HG03457 (cell line): ENCODE measurements at regions not wholly inside any gene's neighbourhood (a gene's known extent, or its start where the extent isn't known, plus 50 kb on each side); places are given as distances from the start of the nearest gene placed in this dataset.

Experiments
- ATAC-seq: cut with Tn5 transposase; IDR thresholded peaks from one replicate; pipeline ENCODE4 v1.9.1; 2021; ENCODE audit warnings: moderate number of reproducible peaks; ENCODE audit not compliant: unreplicated experiment

DNA sequence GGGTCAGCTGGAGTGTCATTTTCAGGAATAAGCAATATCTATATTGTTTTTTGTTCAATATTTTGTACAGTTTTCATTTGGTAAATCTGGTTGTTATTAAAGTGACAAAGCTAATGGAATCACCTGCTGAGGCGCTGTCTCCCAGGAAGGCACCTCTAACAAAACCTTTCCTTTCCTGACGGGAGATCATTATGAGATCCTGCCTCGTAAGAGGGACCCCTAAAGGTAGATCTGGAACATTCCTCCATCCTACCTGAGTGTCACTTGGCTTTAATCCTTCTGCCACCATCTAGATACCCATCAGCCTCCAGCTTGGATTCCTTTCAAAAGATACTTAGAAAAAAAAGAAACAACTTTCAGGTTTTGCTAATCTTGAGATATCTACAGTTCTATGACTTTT, 157.7 kb downstream of the FAT3 start:
- no peak for ATAC-seq

DNA sequence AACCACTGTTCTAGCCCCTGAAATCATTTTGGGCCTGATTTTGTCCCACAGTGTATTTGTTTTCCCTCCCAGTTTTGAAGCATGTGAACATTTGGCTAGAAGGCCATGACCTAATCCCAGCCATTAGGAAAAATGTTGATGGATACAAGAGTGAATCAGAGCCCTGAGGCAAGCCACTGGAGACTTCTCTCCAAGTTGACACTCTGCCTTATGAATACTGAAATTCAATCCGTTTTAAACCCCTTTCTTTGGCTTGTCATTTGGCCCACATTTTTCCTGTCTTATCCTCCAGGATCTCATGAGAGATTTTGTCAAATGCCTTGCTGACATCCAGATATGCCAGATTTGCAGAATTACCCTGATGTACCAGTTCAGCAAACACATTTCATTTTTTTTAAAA, 158.8 kb downstream of the FAT3 start:
- ATAC-seq, result no peak

GRCh38 chr11:92384358-92384757, 159.7 kb downstream of the FAT3 start:
- no peak for ATAC-seq

DNA sequence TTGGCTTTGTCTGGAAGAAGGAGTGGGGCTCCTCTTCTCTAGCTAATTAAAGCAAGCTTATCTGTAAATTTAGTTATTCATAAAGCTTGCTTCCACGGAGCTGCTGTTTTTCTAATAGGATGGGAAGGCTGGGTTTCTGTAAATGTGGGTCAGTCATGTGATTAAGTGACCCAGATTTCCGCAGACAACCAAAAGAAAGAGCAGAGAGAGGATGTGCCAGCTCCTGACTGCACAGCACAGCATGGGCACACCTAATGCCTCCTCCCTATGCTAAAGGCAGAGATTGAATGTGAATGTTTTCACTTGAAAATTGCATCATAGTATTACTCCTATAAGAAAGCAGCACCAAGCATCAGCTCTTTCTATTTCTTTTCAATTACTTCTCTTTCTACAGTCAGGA, 160.2 kb downstream of the FAT3 start:
- ATAC-seq, result no peak

DNA sequence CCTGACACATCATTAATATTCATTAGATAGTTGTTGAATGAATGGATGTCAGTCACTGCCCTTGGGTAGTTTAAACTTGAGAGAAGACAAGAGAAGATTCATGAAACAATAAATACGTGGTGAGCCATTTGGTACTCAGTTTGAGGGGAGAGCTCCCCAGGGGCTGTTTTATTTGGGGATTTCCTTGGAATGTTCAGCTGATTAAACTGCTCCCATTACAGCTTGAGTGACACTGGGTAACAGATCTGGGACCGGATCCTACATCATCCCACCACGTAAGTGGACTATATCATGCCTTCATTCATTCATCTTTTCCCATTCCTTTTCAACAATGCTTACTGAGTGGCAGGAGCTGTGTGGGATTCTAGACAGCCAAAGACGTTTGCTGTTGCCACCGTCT, 162.0 kb downstream of the FAT3 start:
- no peak for ATAC-seq

DNA sequence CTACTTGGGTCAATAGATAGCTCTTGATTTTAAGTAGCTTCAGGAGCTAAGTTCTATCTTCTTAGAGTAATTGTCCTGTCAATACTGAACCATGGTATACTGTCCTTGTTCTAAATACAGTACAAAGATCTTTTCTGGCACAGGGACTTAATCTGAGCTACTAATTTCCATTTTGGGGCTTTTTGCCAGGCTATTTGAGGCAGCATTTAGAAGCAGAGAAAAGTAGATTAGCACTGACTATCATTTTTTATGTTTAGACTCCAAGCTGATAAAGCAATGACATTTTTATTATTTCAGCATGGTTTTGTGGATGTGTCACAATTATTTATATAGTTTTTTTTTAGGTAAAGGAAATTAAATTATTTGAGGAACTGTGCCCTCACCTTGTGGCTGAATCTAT, 163.2 kb downstream of the FAT3 start:
- ATAC-seq, result no peak

DNA sequence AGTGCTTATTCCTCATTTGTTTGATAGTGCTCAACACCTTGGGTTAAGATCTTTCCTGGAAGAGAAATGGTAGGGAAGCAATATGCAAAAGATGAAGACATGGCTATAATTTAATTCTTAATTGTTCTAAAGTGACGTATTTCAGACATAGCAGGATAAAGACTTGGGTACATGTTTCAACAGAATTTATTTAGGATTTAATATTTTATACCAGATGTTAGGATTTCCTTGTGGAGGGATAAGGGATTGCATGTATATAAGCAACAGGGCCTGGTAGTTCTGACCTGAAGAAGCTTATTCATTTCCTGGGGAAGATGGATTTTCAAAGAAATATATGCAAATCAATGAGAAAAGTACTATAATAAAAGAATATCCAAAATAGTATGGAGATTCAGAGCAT, 163.8 kb downstream of the FAT3 start:
- ATAC-seq, result no peak

DNA sequence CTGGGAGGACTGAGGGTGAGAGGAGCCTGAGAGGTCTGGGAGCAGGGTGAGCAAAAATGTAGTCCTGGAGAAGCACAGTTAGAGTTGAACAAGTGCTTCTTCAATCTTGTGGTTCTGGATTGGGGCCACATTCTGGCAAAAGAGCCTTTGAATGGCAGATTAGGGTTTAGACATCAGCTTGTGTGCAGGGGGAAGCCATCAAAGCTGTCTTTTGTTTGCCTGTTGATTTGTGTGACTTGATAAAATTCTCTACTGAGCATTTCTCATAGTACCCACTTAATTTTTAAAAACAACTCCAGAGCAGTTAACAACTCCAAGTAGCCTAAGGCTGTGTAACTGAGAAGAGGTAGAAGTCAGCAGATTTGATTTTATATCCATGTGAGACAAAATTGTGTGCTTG, 166.2 kb downstream of the FAT3 start:
- ATAC-seq, result no peak

- no peak for ATAC-seq
Observed at GRCh38 chr11:92391364-92391763, 166.7 kb downstream of the FAT3 start.

DNA sequence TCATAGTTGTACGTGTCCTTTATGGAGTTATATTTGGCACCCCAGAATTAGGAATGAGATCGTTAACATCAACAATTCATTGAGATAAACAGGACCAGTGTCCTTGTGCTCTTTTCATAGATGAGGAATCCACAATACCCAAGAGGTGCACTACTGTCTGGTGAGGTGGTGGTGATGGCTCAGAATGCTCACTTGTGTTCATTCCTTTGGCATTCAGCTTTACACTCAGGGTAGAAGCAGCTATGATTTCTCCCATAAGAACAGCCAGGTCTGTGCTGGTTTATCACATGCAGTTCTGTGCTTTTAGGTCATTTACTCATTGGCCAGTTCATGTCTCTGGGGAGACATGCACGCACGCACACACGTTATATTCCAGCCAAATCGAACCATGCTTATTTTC, 167.2 kb downstream of the FAT3 start:
- ATAC-seq, result no peak

GRCh38 chr11:92393218-92393617, 168.6 kb downstream of the FAT3 start:
- ATAC-seq, result no peak

DNA sequence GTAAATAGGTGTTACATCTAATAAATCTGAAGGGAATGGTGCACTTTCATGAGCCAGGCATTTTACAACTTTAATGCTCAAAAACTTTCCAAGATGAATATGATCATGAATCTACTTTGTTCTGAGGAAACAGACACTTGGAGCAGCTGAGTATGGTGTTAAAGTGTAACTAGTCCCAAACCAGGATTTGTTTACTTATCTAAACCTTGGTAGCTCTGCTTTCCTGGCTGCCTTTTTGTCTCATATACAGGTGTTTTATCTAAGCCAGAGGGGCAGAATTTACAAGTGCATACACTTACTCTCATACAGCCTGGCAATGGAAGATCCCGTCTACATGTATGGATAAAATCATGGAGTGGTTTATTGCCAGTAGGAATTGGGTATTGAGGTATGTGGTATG, 171.5 kb downstream of the FAT3 start:
- no peak for ATAC-seq

DNA sequence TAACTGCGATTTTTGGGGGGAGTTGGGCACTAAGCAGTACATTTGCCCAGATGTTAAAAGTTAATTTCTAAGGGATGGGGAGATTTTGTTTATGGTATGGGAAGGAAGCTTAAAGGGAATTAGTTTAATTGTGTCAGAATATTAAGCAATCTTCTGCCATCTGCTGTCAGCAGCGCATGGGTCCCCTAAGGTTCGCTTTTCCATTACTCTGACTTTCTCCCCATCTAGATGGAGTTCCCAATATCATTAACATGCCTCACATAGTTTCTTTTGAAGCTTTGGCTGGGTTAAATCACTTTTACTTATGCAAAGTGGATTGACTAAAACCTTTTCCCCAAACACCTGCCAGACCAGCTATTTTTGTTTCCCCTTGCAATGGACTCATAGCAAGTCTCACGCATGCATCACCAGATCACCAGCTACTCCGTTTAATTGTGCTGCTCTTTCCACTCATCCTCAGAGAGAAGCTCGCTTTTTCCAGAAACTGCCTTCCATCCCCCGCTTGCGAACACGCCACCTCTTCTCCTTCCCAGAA, 172.7 kb downstream of the FAT3 start:
- ATAC-seq, result no peak

DNA sequence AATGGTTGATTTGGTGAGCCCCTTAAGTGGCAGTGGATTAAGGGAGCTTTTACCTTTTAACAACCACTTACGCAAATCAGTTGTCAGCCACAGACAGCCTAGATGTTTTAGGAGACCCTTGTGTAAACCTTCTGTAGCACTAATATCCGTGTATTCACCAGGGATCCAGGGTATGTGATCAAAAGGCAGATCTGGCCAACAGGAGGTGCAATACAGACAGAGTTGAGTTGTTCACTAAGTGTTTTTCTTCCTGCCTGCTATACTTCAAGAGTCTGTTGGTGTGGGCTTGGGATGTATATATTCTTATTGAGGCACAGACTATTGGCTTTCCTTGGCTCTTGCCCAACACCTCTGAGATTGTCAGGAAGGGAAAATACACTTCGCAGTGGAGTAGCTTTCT, 175.1 kb downstream of the FAT3 start:
- ATAC-seq, result no peak

- ATAC-seq, result no peak
Observed at GRCh38 chr11:92401520-92401919, 176.9 kb downstream of the FAT3 start.

GRCh38 chr11:92406472-92406871, 181.9 kb downstream of the FAT3 start:
- ATAC-seq, result no peak

DNA sequence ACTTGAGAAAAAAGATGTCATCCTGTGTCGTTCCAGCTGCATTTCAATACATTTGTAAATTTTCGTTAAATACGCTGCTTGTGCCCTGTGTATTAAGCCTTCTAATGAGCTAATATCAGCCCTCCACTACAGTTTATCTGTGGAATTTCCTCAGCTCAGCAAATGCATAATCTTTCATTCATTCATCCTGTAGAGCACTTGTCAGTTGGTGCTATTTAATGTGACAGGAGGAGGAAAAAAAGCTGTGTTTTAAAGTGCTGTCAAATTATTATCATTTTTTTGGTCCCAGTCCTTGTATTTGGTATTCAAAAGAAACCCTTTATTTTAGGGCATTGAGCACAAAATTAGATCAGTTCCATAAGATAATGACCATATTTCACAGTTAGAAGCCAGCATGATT, 184.7 kb downstream of the FAT3 start:
- ATAC-seq, result no peak

DNA sequence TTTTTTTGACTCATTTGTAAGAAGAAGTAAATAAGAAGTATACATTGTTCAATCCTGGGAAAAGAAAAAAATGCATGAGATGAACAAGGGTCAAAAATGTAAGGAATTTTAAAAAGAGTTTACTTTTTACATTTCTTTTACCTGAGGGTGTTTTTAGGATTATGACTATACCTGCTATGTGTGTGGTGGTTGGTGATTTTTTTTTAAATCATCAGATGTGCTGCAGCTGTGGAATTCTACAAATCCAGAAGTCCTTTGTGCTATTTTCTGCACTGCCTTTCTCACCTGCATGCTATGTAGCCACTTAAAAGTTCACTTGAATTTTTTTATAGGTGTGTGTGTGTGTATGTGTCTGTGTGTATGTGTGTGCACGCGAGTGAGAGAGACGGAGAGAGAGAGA, 185.3 kb downstream of the FAT3 start:
- ATAC-seq, result no peak

DNA sequence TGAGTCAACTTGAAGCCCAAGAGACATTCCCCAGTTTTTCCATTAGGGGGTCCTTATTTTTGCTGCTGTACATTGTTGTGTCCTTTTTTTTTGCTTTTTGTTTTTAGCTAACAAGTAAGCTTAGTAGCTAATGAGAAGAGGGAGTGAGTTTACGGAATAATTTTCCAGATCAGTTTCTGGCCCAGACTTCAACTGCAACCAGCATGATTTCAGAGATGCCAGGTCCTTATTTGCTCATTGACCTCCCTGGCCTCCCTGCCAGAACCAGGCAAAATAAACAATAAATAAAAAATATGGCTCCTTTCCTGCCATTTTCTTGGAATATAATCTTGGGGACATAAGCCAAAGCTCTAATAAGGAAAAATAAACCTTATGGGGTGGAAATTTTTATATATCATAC, 185.9 kb downstream of the FAT3 start:
- no peak for ATAC-seq

DNA sequence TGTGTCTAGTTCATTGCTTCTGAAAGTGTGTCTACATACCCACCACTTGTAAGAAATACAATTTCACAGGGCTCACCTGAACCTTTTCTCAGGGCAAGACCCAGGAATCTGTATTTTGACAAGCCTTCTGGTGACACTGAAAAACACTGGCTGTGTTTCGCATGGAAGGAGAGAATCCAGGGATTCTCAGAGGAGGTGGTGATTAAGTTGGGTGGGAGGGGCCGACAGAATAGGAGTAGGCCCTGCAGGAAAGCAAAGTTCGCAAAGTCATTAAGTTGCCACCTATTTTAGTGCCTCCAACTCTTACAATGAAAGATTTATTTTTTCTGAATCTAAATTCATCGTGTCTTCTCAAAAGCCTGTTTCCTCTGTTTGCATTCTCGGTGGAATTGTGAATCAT, 186.8 kb downstream of the FAT3 start:
- no peak for ATAC-seq

GRCh38 chr11:92413757-92414513, 189.3 kb downstream of the FAT3 start:
- no peak for ATAC-seq

GRCh38 chr11:92416971-92417725, 192.5 kb downstream of the FAT3 start:
- no peak for ATAC-seq
